ENCODE measurements at regions not wholly inside any gene's neighbourhood (a gene's known extent, or its start where the extent isn't known, plus 50 kb on each side); places are given as distances from the start of the nearest gene placed in this dataset.
"Not testable (repeated sequence)": the region's sequence is repeated elsewhere in the genome, so short reads cannot be mapped to it uniquely, and the experiment has no call there.

GRCh38 chr20:7146552-7147219, 379.2 kb downstream of the BMP2 start:
- no peak overlapping the region for H3K27ac ChIP-seq
- DNase-seq (ENCODE audit: low read depth, low spot score) = no peak

GRCh38 chr20:7147220-7147601, 379.7 kb downstream of the BMP2 start:
- DNase-seq (ENCODE audit: low read depth, low spot score) = no peak
- no peak overlapping the region for H3K27ac ChIP-seq

DNA sequence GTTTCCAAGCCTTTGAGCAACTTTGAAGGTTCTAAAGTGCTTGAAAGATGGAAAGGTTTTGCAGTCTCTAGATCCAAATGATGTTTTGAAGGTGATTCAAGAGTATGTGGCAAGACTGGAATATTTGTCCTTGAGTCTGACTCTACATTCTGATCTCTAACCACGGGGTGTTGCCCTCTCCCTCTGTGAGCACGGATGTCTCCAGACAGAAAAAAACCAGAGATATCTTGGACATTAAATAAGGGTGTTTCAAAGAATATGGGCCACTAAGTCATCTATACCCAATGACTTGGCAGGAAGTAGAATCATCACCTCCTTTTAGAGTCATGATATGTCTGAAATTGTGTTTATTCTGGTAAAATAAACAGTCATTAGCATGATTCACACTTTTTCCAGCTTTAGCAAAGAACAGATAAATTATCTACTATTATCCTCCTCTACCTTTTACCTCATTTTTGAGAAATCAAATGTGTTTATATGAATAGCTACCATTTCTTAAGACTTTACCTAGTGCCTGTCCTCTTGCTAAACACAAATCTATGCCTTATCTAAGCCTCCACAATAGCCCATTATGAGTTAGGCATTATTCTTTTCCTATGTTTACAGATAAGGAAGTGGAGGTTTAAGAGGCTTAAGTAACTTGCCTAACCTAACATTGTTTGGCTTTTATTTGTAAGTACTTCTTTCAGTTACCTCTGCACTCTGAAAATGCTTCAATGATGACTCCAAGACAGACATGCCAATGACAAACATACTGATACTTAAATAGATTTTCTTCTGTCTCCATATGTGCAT, 384.4 kb downstream of the BMP2 start:
- DNase-seq (ENCODE audit: low read depth, low spot score) = peak; percentile 58
- H3K27ac ChIP-seq = peak overlapping the region; percentile 83

GRCh38 chr20:7155282-7155681, 387.8 kb downstream of the BMP2 start:
- H3K27ac ChIP-seq = peak overlapping the region; percentile 19
- DNase-seq (ENCODE audit: low read depth, low spot score) = no peak

DNA sequence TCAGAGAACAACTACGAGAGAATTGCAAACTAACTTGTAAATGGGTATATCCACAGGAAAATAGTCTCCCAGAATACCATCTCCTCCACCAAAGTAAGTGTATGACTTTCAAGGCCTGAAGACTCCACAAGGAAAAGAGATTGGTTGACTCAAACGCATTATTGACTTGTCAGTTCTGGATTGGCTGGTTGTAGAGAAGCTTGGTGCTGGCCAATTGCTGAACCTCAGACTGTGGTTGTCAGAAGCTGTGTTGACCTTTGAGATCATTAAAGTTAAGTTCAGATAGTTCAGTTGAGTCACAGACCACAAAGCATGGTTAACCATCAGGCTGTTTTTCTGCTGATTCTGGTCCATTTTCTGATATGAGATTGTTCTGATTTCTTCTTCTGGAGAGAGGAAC, 388.3 kb downstream of the BMP2 start:
- DNase-seq (ENCODE audit: low read depth, low spot score) = no peak
- peak overlapping the region; percentile 19 for H3K27ac ChIP-seq

- DNase-seq (ENCODE audit: low read depth, low spot score) = no peak
- H3K27ac ChIP-seq = peak overlapping the region; percentile 15
These were observed 392.4 kb downstream of the BMP2 start for GRCh38 chr20:7159903-7160302.

GRCh38 chr20:7161690-7162089, 394.2 kb downstream of the BMP2 start:
- H3K27ac ChIP-seq = no peak overlapping the region

GRCh38 chr20:7171911-7172310, 404.4 kb downstream of the BMP2 start:
- H3K27ac ChIP-seq = no peak overlapping the region
- no peak for DNase-seq (ENCODE audit: low read depth, low spot score)

More at GRCh38 chr20:7161690-7162089, 394.2 kb downstream of the BMP2 start:
- DNase-seq (ENCODE audit: low read depth, low spot score) = no peak

- DNase-seq (ENCODE audit: low read depth, low spot score) = no peak
These were observed 407.1 kb downstream of the BMP2 start for GRCh38 chr20:7174554-7174953.

DNA sequence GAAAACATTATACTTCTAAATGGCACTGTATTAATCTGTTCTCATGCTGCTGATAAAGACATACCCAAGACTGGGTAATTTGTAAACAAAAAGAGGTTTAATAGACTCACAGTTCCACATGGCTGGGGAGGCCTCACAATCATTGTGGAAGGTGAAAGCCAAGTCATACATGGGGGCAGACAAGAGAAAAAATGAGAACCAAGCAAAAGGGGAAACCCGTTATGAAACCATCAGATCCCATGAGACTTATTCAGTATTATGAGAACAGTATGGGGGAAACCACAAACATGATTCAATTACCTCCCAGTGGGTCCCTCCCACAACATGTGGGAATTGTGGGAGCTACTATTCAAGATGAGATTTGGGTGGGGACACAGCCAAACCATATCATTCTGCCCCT, 408.3 kb downstream of the BMP2 start:
- not testable (repeated sequence) for H3K27ac ChIP-seq; DNase-seq (ENCODE audit: low read depth, low spot score)

More at GRCh38 chr20:7174554-7174953, 407.1 kb downstream of the BMP2 start:
- no peak overlapping the region for H3K27ac ChIP-seq

DNA sequence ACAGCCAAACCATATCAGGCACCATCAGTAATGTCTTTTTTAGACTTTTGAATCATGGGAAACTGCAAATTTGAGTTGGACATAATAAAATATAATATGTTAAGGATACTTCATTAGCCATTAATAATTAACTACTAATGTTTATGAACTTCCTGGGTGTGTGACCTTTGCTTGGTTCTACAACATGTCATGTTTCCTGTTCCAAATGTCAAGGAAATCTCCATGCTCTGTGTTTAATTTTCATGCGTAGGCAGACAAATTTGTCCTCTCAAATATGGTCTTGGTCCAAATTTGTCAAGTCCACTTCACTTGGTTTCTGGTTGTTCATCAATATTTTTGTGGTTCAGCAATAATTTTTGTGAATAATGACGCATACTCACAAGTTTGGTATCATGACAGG, 410.5 kb downstream of the BMP2 start:
- DNase-seq (ENCODE audit: low read depth, low spot score) = no peak
- H3K27ac ChIP-seq = no peak overlapping the region

- peak overlapping the region; percentile 33 for H3K27ac ChIP-seq
- DNase-seq (ENCODE audit: low read depth, low spot score) = peak; percentile 72
These were observed 413.0 kb downstream of the BMP2 start for GRCh38 chr20:7180256-7181045.

- no peak overlapping the region for H3K27ac ChIP-seq
- DNase-seq (ENCODE audit: low read depth, low spot score) = no peak
These were observed 421.7 kb downstream of the BMP2 start for GRCh38 chr20:7189231-7189630.

DNA sequence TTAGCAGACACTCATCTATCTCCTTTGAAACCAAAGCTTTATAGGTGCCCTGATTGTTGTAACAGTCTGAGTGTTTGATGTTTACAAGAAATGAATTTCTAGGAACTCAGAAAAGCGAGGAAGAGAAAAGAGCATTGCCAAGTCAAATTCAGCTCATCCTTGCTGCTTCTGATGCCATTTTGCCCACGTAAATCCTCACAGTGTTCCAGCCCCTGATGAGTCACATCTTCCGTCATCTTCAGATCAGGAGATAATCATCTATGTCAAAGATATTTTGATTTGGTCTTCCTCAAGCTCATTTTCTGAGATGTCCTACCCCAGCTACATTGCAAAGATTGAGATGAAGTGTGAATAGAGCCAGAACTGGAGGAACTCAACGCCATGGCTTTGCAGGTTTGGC, 426.2 kb downstream of the BMP2 start:
- H3K27ac ChIP-seq = no peak overlapping the region
- DNase-seq (ENCODE audit: low read depth, low spot score) = no peak

GRCh38 chr20:7195704-7196103, 428.2 kb downstream of the BMP2 start:
- DNase-seq (ENCODE audit: low read depth, low spot score) = peak; percentile 91

DNA sequence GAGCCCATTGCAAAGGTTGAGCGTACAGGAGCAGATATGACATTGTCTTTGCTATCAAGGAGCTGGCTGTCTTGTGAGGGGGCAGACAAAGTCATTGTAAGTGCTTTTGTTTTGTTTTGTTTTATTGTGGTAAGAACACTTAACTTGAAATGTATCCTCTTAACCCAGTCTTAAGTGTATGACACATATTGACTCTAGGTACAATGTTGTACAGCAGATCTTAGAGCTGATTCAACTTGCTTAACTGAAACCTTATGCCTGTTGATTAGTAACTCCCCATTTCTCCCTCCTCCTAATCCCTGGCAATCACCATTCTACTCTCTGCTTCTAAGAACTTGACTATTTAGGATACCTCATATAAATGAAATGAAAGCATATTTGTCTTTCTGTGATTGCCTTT, 429.0 kb downstream of the BMP2 start:
- DNase-seq (ENCODE audit: low read depth, low spot score) = peak; percentile 74
- H3K27ac ChIP-seq = peak overlapping the region; percentile 59

More at GRCh38 chr20:7195704-7196103, 428.2 kb downstream of the BMP2 start:
- peak overlapping the region; percentile 59 for H3K27ac ChIP-seq

DNA sequence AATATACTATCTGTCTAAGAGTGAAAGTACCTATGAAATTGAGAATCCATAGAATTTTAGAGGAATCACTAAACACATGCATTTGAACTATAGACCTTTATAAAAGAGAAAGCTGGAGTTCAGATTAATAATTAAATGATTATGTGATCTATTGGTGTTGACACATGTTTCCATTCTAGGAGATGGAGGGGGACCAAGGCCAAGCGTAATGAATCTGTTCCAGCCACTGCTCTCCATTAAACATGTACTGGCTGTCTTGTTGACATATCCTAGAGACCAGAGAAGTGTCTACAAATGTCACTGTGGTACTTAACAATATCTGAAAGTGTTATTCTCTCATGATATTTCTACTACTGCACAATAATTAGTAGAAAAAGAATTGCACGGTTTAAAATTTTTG, 432.4 kb downstream of the BMP2 start:
- H3K27ac ChIP-seq = no peak overlapping the region
- DNase-seq (ENCODE audit: low read depth, low spot score) = no peak

DNA sequence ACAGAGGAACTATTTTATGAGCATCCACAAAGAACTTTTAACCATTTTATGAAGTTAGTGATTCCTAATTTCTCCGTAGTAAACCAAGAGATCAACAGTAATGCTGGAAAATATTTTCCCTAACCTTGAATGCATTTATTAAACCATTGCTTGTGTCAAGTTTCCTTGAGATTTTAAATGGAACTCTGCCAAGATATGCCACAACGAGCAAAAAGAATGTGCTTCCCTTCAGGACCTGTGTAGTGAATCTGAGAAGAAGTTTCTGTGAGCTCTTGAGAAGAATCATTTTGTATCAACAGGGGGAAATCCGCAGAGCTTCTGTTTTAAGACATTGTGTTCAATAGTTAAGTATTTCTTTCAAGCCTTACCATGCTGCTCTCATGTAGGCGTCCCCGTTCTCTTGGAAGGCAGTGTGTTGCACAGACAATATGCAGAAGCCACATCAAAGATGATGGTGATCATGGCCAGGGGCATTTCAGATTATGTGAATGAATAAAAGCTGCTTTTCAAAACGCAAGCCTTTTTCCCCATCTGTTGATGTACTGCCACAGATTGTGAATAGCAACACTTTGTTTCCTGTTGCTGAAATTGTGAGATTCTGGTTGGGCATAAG, 439.8 kb downstream of the BMP2 start:
- DNase-seq (ENCODE audit: low read depth, low spot score) = no peak
- H3K27ac ChIP-seq = no peak overlapping the region

DNA sequence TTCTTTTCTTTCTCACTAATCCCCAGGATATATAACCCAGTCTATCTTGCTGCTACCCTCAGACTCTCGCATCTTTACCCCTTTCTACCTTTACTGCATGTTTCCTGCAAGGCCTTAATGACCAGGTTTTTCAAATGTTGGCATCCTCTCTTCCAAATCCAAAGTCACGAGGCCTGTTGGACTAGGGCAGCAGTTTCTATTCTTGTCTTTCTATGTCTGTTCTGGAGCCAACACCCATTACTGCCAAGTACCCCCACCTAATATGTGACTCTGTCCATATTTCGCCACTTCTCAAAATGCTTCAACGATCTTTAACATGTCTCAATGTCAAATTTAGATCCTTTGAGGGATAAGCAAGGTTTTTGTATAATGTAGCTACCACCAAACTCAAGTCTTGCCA, 443.4 kb downstream of the BMP2 start:
- no peak overlapping the region for H3K27ac ChIP-seq
- no peak for DNase-seq (ENCODE audit: low read depth, low spot score)

DNA sequence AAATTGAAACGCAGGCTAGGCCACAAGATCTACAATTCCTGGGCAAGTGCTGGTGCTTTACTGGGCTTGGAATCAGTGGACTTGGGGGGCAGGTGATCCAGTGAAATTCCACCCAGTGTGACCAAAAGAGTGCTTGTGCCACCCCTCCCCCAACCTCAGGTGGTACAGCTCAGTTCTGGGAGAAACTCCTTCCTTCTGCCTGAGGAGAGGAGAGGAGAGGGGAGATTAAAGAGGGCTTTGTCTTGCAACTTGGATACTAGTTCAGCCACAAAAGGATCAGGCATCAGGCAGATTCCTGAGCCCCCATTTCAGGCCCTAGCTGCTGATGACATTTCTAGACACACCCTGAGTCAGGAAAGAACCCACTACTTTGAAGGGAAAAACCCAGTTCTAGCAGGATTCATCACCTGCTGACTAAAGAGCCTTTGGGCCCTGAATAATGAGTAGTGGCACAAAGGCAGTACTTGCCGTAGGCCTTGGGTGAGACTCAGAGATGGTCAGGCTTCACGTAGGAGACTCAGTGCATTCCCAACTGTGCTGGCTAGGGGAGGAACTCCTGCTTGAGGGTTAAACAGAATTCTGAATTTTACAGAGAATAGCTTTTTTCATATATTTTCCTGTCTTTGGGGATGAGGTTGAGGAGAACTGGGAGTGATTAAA, 446.7 kb downstream of the BMP2 start:
- DNase-seq (ENCODE audit: low read depth, low spot score) = no peak
- no peak overlapping the region for H3K27ac ChIP-seq

All from epithelial cell of prostate (primary cell).